ENCODE measurements at regions not wholly inside any gene's neighbourhood (a gene's known extent, or its start where the extent isn't known, plus 50 kb on each side); places are given as distances from the start of the nearest gene placed in this dataset.
"Not testable (repeated sequence)": the region's sequence is repeated elsewhere in the genome, so short reads cannot be mapped to it uniquely, and the experiment has no call there.

GRCh38 chr16:85238233-85238647 is 126.0 kb upstream of the CIBAR2 start:
- TF ChIP-seq CTCF (conservative IDR thresholded peaks at IDR 0.05; ENCODE audit: low read depth, low read length), result no peak
- DNase-seq (ENCODE audit: low read depth), result no peak
- no peak overlapping the region for H3K4me3 ChIP-seq (ENCODE audit: low read length)

- no peak overlapping the region for H3K4me3 ChIP-seq (ENCODE audit: low read length)
- TF ChIP-seq CTCF (conservative IDR thresholded peaks at IDR 0.05; ENCODE audit: low read depth, low read length), result no peak
- DNase-seq (ENCODE audit: low read depth), result no peak
Measured at GRCh38 chr16:85239239-85239638, 127.0 kb upstream of the CIBAR2 start.

GRCh38 chr16:85239871-85240270 is 127.6 kb upstream of the CIBAR2 start:
- DNase-seq (ENCODE audit: low read depth), result no peak
- H3K4me3 ChIP-seq (ENCODE audit: low read length), result no peak overlapping the region
- no peak for TF ChIP-seq CTCF (conservative IDR thresholded peaks at IDR 0.05; ENCODE audit: low read depth, low read length)

GRCh38 chr16:85240982-85241924 is 129.0 kb upstream of the CIBAR2 start:
- no peak for DNase-seq (ENCODE audit: low read depth)
- H3K4me3 ChIP-seq (ENCODE audit: low read length), result no peak overlapping the region
- TF ChIP-seq CTCF (conservative IDR thresholded peaks at IDR 0.05; ENCODE audit: low read depth, low read length), result no peak

- TF ChIP-seq CTCF (conservative IDR thresholded peaks at IDR 0.05; ENCODE audit: low read depth, low read length), result no peak
Measured at GRCh38 chr16:85242140-85242539, 129.9 kb upstream of the CIBAR2 start.

GRCh38 chr16:85243308-85243707 is 131.0 kb upstream of the CIBAR2 start:
- no peak for DNase-seq (ENCODE audit: low read depth)
- no peak for TF ChIP-seq CTCF (conservative IDR thresholded peaks at IDR 0.05; ENCODE audit: low read depth, low read length)
- H3K4me3 ChIP-seq (ENCODE audit: low read length), result no peak overlapping the region

More at GRCh38 chr16:85242140-85242539, 129.9 kb upstream of the CIBAR2 start:
- DNase-seq (ENCODE audit: low read depth), result no peak
- H3K4me3 ChIP-seq (ENCODE audit: low read length), result no peak overlapping the region

GRCh38 chr16:85244452-85244851 is 132.2 kb upstream of the CIBAR2 start:
- not testable (repeated sequence) for DNase-seq (ENCODE audit: low read depth); H3K4me3 ChIP-seq (ENCODE audit: low read length)
